Pancreas (tissue), 10 donors: ENCODE measurements at regions not wholly inside any gene's neighbourhood (a gene's known extent, or its start where the extent isn't known, plus 50 kb on each side); places are given as distances from the start of the nearest gene placed in this dataset.

Experiments used
- ATAC-seq, 4 donors: fragments of 200-7000 bp; cut with Tn5 transposase; one replicate each; pipeline versions ENCODE4 v1.8.0 to v1.9.1; 2020; ENCODE audit warnings: mild to moderate bottlenecking in 4 of 4, moderate library complexity in 4 of 4
- DNase-seq, 6 donors: peaks; one replicate each; pipeline ENCODE4 v3.0.0-alpha.2; 2020
- FAIRE-seq: peaks from 2 replicates; lab custom pipeline; 2012; peaks lifted over from hg19 to GRCh38; lab: Jason Lieb, UNC
- H3K27ac ChIP-seq, 4 donors: fragments of 200-600 bp; sonication (generic); 1 replicate in 3 of 4; 2 replicates in 1 of 4; pipeline versions ENCODE4 v1.5.0 to v1.8.0; 2020
- H3K27me3 ChIP-seq, 4 donors: fragments of 200-600 bp; one replicate each; pipeline ENCODE4 v1.8.0; 2021
- H3K36me3 ChIP-seq, 3 donors: fragments of 200-600 bp; sonication (generic) in 1 of 3; one replicate each; pipeline versions ENCODE4 v1.5.0 to v1.8.0; 2020 to 2021
- H3K4me1 ChIP-seq, 3 donors: fragments of 200-600 bp; one replicate each; pipeline ENCODE4 v1.8.0; 2021
- H3K4me3 ChIP-seq, 4 donors: fragments of 200-600 bp; sonication (generic) in 2 of 4; one replicate each; pipeline versions ENCODE4 v1.5.0 to v1.8.0; 2020 to 2021
- H3K9me3 ChIP-seq, 4 donors: fragments of 200-600 bp; one replicate each; pipeline ENCODE4 v1.8.0; 2021
- WGBS, 2 donors: extraction: QIAGEN DNeasy Blood & Tissue Kit; methylation state at CpG; one replicate each; pipeline ENCODE4 v1.1.7; 2013; 5-methylcytosine and 5-hydroxymethylcytosine counted together
- intact Hi-C, 3 donors: fragments of 100-400 bp; cut with DNase I; formaldehyde crosslinking; loops; one replicate each; pipeline versions ENCODE4 v1.11.1 to v1.14.2; 2022
- TF ChIP-seq, protein P1 (sequence below), 4 donors: fragments of 200-600 bp; sonication (generic) in 3 of 4; IDR thresholded peaks; one replicate each; pipeline versions ENCODE4 v1.5.0 to v1.8.0; 2021; ENCODE audit warnings: antibody characterized with exemption in 4 of 4
- donor health status: healthy with polysubstance abuse.
- donor health status: DM: no; HTN: no; CAD: no; lungs with moderate emphysema.
- donor health status: DM: no; HTN: no; CAD: no.
- donor health status: control.
- donor health status: control.
- donor health status: Bipolar disorder and iron deficiency.
- donor health status: DM: yes; HTN: yes; CAD: no.
- donor health status: DM: no; HTN: no; CAD: no.
- donor health status: DM: no; HTN: no; CAD: no.
- donor health status: DM: yes; HTN: yes; CAD: no.

GRCh38 chr1:118300808-118301207 lies 115.8 kb upstream of the SPAG17 start:
- no peak for ATAC-seq
- no peaks in the 10 kb centered on the region for H3K9me3 ChIP-seq
- H3K36me3 ChIP-seq, result no peaks in the 10 kb centered on the region
- no peaks in the 10 kb centered on the region for H3K4me1 ChIP-seq
- no peak for FAIRE-seq
- no peaks in the 10 kb centered on the region for H3K27me3 ChIP-seq
- H3K4me3 ChIP-seq, result no peak overlapping the region
- TF ChIP-seq, protein P1, sequence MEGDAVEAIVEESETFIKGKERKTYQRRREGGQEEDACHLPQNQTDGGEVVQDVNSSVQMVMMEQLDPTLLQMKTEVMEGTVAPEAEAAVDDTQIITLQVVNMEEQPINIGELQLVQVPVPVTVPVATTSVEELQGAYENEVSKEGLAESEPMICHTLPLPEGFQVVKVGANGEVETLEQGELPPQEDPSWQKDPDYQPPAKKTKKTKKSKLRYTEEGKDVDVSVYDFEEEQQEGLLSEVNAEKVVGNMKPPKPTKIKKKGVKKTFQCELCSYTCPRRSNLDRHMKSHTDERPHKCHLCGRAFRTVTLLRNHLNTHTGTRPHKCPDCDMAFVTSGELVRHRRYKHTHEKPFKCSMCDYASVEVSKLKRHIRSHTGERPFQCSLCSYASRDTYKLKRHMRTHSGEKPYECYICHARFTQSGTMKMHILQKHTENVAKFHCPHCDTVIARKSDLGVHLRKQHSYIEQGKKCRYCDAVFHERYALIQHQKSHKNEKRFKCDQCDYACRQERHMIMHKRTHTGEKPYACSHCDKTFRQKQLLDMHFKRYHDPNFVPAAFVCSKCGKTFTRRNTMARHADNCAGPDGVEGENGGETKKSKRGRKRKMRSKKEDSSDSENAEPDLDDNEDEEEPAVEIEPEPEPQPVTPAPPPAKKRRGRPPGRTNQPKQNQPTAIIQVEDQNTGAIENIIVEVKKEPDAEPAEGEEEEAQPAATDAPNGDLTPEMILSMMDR (IDR thresholded peaks at IDR 0.05), result no peak
- no peak overlapping the region for H3K27ac ChIP-seq
- intact Hi-C loops, result no loop called here
- no peak for DNase-seq

DNA sequence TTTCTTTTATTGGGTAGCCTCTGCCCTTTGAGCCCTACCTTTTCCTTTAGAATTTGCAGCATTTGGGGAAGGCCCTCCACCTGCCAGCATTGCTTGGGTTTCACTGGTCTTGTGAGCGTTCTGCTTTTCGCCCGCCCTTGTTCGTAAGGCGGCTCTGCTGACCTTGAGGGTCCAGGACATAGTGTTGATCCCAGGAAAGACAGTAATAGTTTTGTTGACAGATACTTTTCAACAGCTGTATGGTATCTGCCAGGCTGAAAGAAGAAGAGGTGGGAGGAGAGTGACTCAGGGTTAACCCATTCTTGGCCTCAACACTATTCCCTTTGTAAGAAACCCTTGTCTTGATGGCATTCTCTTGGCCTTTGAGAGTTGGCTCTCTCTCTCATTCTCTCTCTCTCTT lies 113.4 kb upstream of the SPAG17 start:
- no peak for FAIRE-seq
- Histone ChIP-seq H3K4me1 (no peaks in the 10 kb centered on the region), H3K36me3 (no peaks in the 10 kb centered on the region), H3K27me3 (no peaks in the 10 kb centered on the region), H3K4me3 (no peak overlapping the region), H3K9me3 (no peaks in the 10 kb centered on the region), H3K27ac (no peak overlapping the region)
- DNase-seq, result no peak
- TF ChIP-seq, protein P1 (IDR thresholded peaks at IDR 0.05), result no peak
- 92 to 94% methylated on average over 5 of the region's 5 CpGs for WGBS, 2 donors
- intact Hi-C loops, result no loop called here
- no peak for ATAC-seq

GRCh38 chr1:118297521-118297920 lies 112.5 kb upstream of the SPAG17 start:
- intact Hi-C loops, result no loop called here
- FAIRE-seq, result no peak
- Histone ChIP-seq H3K27ac (no peak overlapping the region), H3K27me3 (no peaks in the 10 kb centered on the region), H3K4me3 (no peak overlapping the region), H3K9me3 (no peaks in the 10 kb centered on the region), H3K36me3 (no peaks in the 10 kb centered on the region), H3K4me1 (no peaks in the 10 kb centered on the region)
- ATAC-seq, result no peak
- no peak for DNase-seq
- TF ChIP-seq, protein P1 (IDR thresholded peaks at IDR 0.05), result no peak

GRCh38 chr1:118294875-118295642 lies 110.0 kb upstream of the SPAG17 start:
- H3K4me1 ChIP-seq, result no peaks in the 10 kb centered on the region
- peak in 1 of 4 donors; percentile 12 for ATAC-seq
- no peak overlapping the region for H3K4me3 ChIP-seq
- H3K27ac ChIP-seq, result no peak overlapping the region
- H3K9me3 ChIP-seq, result no peaks in the 10 kb centered on the region
- 81 to 88% methylated on average over 6 of the region's 6 CpGs for WGBS, 2 donors
- no peak for FAIRE-seq
- no peaks in the 10 kb centered on the region for H3K36me3 ChIP-seq
- intact Hi-C loops, result no loop called here
- TF ChIP-seq, protein P1 (IDR thresholded peaks at IDR 0.05), result no peak
- H3K27me3 ChIP-seq, result no peaks in the 10 kb centered on the region
- DNase-seq, result no peak

- ATAC-seq (no peak), DNase-seq (no peak), FAIRE-seq (no peak)
- Histone ChIP-seq H3K9me3 (no peaks in the 10 kb centered on the region), H3K36me3 (no peaks in the 10 kb centered on the region), H3K4me3 (no peak overlapping the region), H3K27me3 (no peaks in the 10 kb centered on the region), H3K27ac (no peak overlapping the region), H3K4me1 (no peaks in the 10 kb centered on the region)
- intact Hi-C loops, result no loop called here
- TF ChIP-seq, protein P1 (IDR thresholded peaks at IDR 0.05), result no peak
- 72 to 73% methylated on average over 6 of the region's 6 CpGs for WGBS, 2 donors
These were observed 106.6 kb upstream of the SPAG17 start for GRCh38 chr1:118291661-118292060.
